NCI-H82 (cell line): ENCODE measurements at regions not wholly inside any gene's neighbourhood (a gene's known extent, or its start where the extent isn't known, plus 50 kb on each side); places are given as distances from the start of the nearest gene placed in this dataset.
"Not testable (repeated sequence)": the region's sequence is repeated elsewhere in the genome, so short reads cannot be mapped to it uniquely, and the experiment has no call there.

Experiments
- DNase-seq: peaks from one replicate; lab custom pipeline; 2025; lab: John Stamatoyannopoulos, UW

- DNase-seq = no peak
Observed at GRCh38 chr3:117822416-117822815, 1112.8 kb downstream of the TUSC7 start.

GRCh38 chr3:117836296-117836695 lies 1126.7 kb downstream of the TUSC7 start:
- no peak for DNase-seq

- no peak for DNase-seq
Observed at GRCh38 chr3:117837391-117837790, 1127.8 kb downstream of the TUSC7 start.

GRCh38 chr3:117842086-117842485 lies 1132.5 kb downstream of the TUSC7 start:
- DNase-seq = peak; percentile 54

GRCh38 chr3:117843356-117843755 lies 1133.8 kb downstream of the TUSC7 start:
- DNase-seq = no peak

GRCh38 chr3:117844676-117845075 lies 1135.1 kb downstream of the TUSC7 start:
- DNase-seq = no peak

GRCh38 chr3:117846238-117846637 lies 1136.7 kb downstream of the TUSC7 start:
- DNase-seq = no peak

GRCh38 chr3:117848606-117849005 lies 1139.0 kb downstream of the TUSC7 start:
- DNase-seq = no peak

- no peak for DNase-seq
Observed at GRCh38 chr3:117853923-117854668, 1144.5 kb downstream of the TUSC7 start.

- DNase-seq = no peak
Observed at GRCh38 chr3:117856354-117856753, 1146.8 kb downstream of the TUSC7 start.

GRCh38 chr3:117863146-117863545 lies 1153.6 kb downstream of the TUSC7 start:
- DNase-seq = no peak

- DNase-seq = no peak
Observed at GRCh38 chr3:117865338-117865737, 1155.8 kb downstream of the TUSC7 start.

- no peak for DNase-seq
Observed at GRCh38 chr3:117868766-117869165, 1159.2 kb downstream of the TUSC7 start.

- no peak for DNase-seq
Observed at GRCh38 chr3:117871934-117872333, 1162.4 kb downstream of the TUSC7 start.

- DNase-seq = not testable (repeated sequence)
Observed at GRCh38 chr3:117872594-117873248, 1161.9 kb downstream of the IGSF11 start.

- DNase-seq = no peak
Observed at GRCh38 chr3:117873249-117873600, 1161.4 kb downstream of the IGSF11 start.

GRCh38 chr3:117874028-117874690 lies 1160.5 kb downstream of the IGSF11 start:
- DNase-seq = peak; percentile 90

GRCh38 chr3:117874904-117875874 lies 1159.5 kb downstream of the IGSF11 start:
- peak; percentile 92 for DNase-seq

GRCh38 chr3:117875887-117876286 lies 1158.8 kb downstream of the IGSF11 start:
- peak; percentile 93 for DNase-seq

GRCh38 chr3:117880638-117881037 lies 1154.0 kb downstream of the IGSF11 start:
- DNase-seq = no peak

- DNase-seq = peak; percentile 37
Observed at GRCh38 chr3:117881210-117881609, 1153.4 kb downstream of the IGSF11 start.

GRCh38 chr3:117885011-117885441 lies 1149.6 kb downstream of the IGSF11 start:
- DNase-seq = no peak
